Progenitor cell of endocrine pancreas (in vitro differentiated cells): ENCODE measurements at regions not wholly inside any gene's neighbourhood (a gene's known extent, or its start where the extent isn't known, plus 50 kb on each side); places are given as distances from the start of the nearest gene placed in this dataset.

Experiments
- DNase-seq: peaks from one replicate; pipeline ENCODE4 v3.0.0; 2021; ENCODE audit warnings: low spot score; ENCODE audit not compliant: unreplicated experiment
- H3K27ac Mint-ChIP-seq: 2 replicates; pipeline ENCODE4 v1.8.0; 2021; ENCODE audit warnings: mild to moderate bottlenecking, moderate library complexity, mixed read lengths
- H3K27me3 Mint-ChIP-seq: 2 replicates; pipeline ENCODE4 v1.8.0; 2021; ENCODE audit warnings: mixed read lengths
- H3K36me3 Mint-ChIP-seq: 2 replicates; pipeline ENCODE4 v1.8.0; 2022; ENCODE audit warnings: mixed read lengths; ENCODE audit not compliant: insufficient read depth
- H3K4me1 Mint-ChIP-seq: 2 replicates; pipeline ENCODE4 v1.8.0; 2021; ENCODE audit warnings: low read depth, mixed read lengths
- H3K4me3 Mint-ChIP-seq: 2 replicates; pipeline ENCODE4 v1.8.0; 2021; ENCODE audit warnings: low read depth, mild to moderate bottlenecking, moderate library complexity, mixed read lengths
- H3K9me3 Mint-ChIP-seq: 2 replicates; pipeline ENCODE4 v1.8.0; 2021; ENCODE audit warnings: low read depth, mixed read lengths
- TF ChIP-seq, protein P1 (sequence below): fragments of 200-600 bp; sonication (generic); IDR thresholded peaks from one replicate; pipeline ENCODE4 v1.5.0; 2021; ENCODE audit warnings: antibody characterized with exemption, mild to moderate bottlenecking; ENCODE audit not compliant: unreplicated experiment

GRCh38 chr2:15687243-15687642 lies 95.6 kb downstream of the DDX1 start:
- TF ChIP-seq, protein P1, sequence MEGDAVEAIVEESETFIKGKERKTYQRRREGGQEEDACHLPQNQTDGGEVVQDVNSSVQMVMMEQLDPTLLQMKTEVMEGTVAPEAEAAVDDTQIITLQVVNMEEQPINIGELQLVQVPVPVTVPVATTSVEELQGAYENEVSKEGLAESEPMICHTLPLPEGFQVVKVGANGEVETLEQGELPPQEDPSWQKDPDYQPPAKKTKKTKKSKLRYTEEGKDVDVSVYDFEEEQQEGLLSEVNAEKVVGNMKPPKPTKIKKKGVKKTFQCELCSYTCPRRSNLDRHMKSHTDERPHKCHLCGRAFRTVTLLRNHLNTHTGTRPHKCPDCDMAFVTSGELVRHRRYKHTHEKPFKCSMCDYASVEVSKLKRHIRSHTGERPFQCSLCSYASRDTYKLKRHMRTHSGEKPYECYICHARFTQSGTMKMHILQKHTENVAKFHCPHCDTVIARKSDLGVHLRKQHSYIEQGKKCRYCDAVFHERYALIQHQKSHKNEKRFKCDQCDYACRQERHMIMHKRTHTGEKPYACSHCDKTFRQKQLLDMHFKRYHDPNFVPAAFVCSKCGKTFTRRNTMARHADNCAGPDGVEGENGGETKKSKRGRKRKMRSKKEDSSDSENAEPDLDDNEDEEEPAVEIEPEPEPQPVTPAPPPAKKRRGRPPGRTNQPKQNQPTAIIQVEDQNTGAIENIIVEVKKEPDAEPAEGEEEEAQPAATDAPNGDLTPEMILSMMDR: no peak
- Mint-ChIP-seq H3K9me3 (no peaks in the 10 kb centered on the region), H3K4me3 (no peak overlapping the region), H3K27ac (no peak overlapping the region), H3K4me1 (peaks cover 2% of the 10 kb centered on the region), H3K36me3 (no peaks in the 10 kb centered on the region), H3K27me3 (peaks cover 20% of the 10 kb centered on the region)
- DNase-seq: no peak

GRCh38 chr2:15687720-15688119 lies 96.1 kb downstream of the DDX1 start:
- no peak overlapping the region for H3K4me3 Mint-ChIP-seq
- H3K9me3 Mint-ChIP-seq: no peaks in the 10 kb centered on the region
- no peak overlapping the region for H3K27ac Mint-ChIP-seq
- no peaks in the 10 kb centered on the region for H3K36me3 Mint-ChIP-seq
- TF ChIP-seq, protein P1: no peak
- peaks cover 22% of the 10 kb centered on the region for H3K27me3 Mint-ChIP-seq
- peaks cover 2% of the 10 kb centered on the region for H3K4me1 Mint-ChIP-seq
- DNase-seq: no peak

DNA sequence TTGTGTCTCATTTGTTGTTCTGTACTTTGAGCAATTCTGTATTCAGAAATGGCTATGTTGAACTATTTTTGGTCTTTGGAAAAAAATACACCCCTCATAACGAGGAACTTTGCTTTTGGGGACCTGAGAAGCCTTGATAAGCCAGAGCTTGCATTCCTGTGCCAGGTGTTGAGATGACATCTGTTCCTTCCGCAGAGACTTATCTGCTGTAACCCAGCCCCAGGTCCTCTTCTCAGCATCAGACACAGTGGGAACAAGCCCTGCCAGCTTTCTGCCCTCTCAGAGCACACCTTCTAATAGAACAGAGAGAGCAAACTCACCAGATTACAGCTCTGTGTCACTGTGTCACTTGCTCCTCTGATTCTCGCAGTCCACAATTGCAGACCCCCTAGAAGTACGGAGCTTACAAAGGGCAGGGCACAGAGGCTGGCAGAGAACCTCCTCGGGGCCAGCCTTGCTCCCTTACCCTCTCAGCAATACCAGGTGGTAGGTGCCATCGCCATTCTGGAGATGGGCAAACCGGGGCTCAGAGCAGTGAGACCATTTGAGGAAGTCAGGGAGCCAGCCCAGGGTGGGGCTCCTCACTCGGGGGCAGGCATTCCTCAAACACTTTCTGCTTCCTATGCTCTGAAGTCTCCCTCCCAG lies 97.4 kb downstream of the DDX1 start:
- TF ChIP-seq, protein P1: no peak
- Mint-ChIP-seq H3K27me3 (peaks cover 22% of the 10 kb centered on the region), H3K9me3 (no peaks in the 10 kb centered on the region), H3K36me3 (no peaks in the 10 kb centered on the region), H3K4me1 (peaks cover 6% of the 10 kb centered on the region), H3K4me3 (no peak overlapping the region), H3K27ac (no peak overlapping the region)
- DNase-seq: no peak

GRCh38 chr2:15689654-15690053 lies 98.0 kb downstream of the DDX1 start:
- Mint-ChIP-seq H3K27me3 (peaks cover 25% of the 10 kb centered on the region), H3K4me1 (peaks cover 6% of the 10 kb centered on the region), H3K9me3 (no peaks in the 10 kb centered on the region), H3K27ac (no peak overlapping the region), H3K4me3 (no peak overlapping the region), H3K36me3 (no peaks in the 10 kb centered on the region)
- TF ChIP-seq, protein P1: no peak
- no peak for DNase-seq

- no peak overlapping the region for H3K27ac Mint-ChIP-seq
- DNase-seq: no peak
- TF ChIP-seq, protein P1: no peak
- H3K4me3 Mint-ChIP-seq: no peak overlapping the region
- peaks cover 27% of the 10 kb centered on the region for H3K27me3 Mint-ChIP-seq
- H3K9me3 Mint-ChIP-seq: no peaks in the 10 kb centered on the region
- H3K36me3 Mint-ChIP-seq: no peaks in the 10 kb centered on the region
- peaks cover 4% of the 10 kb centered on the region for H3K4me1 Mint-ChIP-seq
These were observed 100.1 kb downstream of the DDX1 start for GRCh38 chr2:15691586-15692310.
